IPS-18c (cell line): ENCODE measurements at regions not wholly inside any gene's neighbourhood (a gene's known extent, or its start where the extent isn't known, plus 50 kb on each side); places are given as distances from the start of the nearest gene placed in this dataset.
"Not testable (repeated sequence)": the region's sequence is repeated elsewhere in the genome, so short reads cannot be mapped to it uniquely, and the experiment has no call there.

Source experiments
- H3K4me3 ChIP-seq: 2 replicates; pipeline ENCODE4 v1.7.0; 2013; ENCODE audit warnings: low read depth, mild to moderate bottlenecking, low read length, moderate library complexity; ENCODE audit not compliant: insufficient read depth
- H3K9me3 ChIP-seq: one replicate; pipeline ENCODE4 v1.6.1; 2013; ENCODE audit warnings: mild to moderate bottlenecking, low read length, moderate library complexity; ENCODE audit not compliant: control insufficient read depth, insufficient read depth

GRCh38 chrX:76774912-76775311 is 347.4 kb downstream of the MAGEE1 start:
- not testable (repeated sequence) for H3K4me3 ChIP-seq, H3K9me3 ChIP-seq

- H3K9me3 ChIP-seq, result peaks cover 7% of the 10 kb centered on the region
These were observed 368.8 kb downstream of the MAGEE1 start for GRCh38 chrX:76796311-76796710.

GRCh38 chrX:76802708-76803107 is 375.2 kb downstream of the MAGEE1 start:
- H3K9me3 ChIP-seq, result peaks cover 5% of the 10 kb centered on the region
- no peak overlapping the region for H3K4me3 ChIP-seq

More at GRCh38 chrX:76796311-76796710, 368.8 kb downstream of the MAGEE1 start:
- no peak overlapping the region for H3K4me3 ChIP-seq

- no peaks in the 10 kb centered on the region for H3K9me3 ChIP-seq
These were observed 388.2 kb downstream of the MAGEE1 start for GRCh38 chrX:76815754-76816153.

GRCh38 chrX:76817279-76817678 is 389.8 kb downstream of the MAGEE1 start:
- not testable (repeated sequence) for H3K9me3 ChIP-seq, H3K4me3 ChIP-seq

More at GRCh38 chrX:76815754-76816153, 388.2 kb downstream of the MAGEE1 start:
- H3K4me3 ChIP-seq, result no peak overlapping the region

GRCh38 chrX:76821276-76821675 is 393.8 kb downstream of the MAGEE1 start:
- H3K4me3 ChIP-seq, result no peak overlapping the region
- H3K9me3 ChIP-seq, result peaks cover 4% of the 10 kb centered on the region

GRCh38 chrX:76827672-76828071 is 400.2 kb downstream of the MAGEE1 start:
- peaks cover 5% of the 10 kb centered on the region for H3K9me3 ChIP-seq
- no peak overlapping the region for H3K4me3 ChIP-seq

- H3K4me3 ChIP-seq, H3K9me3 ChIP-seq: not testable (repeated sequence)
These were observed 413.4 kb downstream of the MAGEE1 start for GRCh38 chrX:76840902-76841301.

GRCh38 chrX:76850851-76851250 is 423.3 kb downstream of the MAGEE1 start:
- Histone ChIP-seq H3K4me3 (no peak overlapping the region), H3K9me3 (peaks cover 9% of the 10 kb centered on the region)

GRCh38 chrX:76862509-76862908 is 435.0 kb downstream of the MAGEE1 start:
- Histone ChIP-seq H3K9me3 (peaks cover 7% of the 10 kb centered on the region), H3K4me3 (no peak overlapping the region)

- Histone ChIP-seq H3K4me3 (no peak overlapping the region), H3K9me3 (peaks cover 2% of the 10 kb centered on the region)
These were observed 466.4 kb downstream of the MAGEE1 start for GRCh38 chrX:76893930-76894329.

- Histone ChIP-seq H3K4me3 (no peak overlapping the region), H3K9me3 (peaks cover 5% of the 10 kb centered on the region)
These were observed 488.3 kb downstream of the MAGEE1 start for GRCh38 chrX:76915836-76916235.

- H3K9me3 ChIP-seq, result peaks cover 4% of the 10 kb centered on the region
These were observed 490.5 kb downstream of the MAGEE1 start for GRCh38 chrX:76918033-76918432.

GRCh38 chrX:76919761-76920160 is 492.3 kb downstream of the MAGEE1 start:
- Histone ChIP-seq H3K9me3 (peaks cover 2% of the 10 kb centered on the region), H3K4me3 (no peak overlapping the region)

More at GRCh38 chrX:76918033-76918432, 490.5 kb downstream of the MAGEE1 start:
- no peak overlapping the region for H3K4me3 ChIP-seq

- no peak overlapping the region for H3K4me3 ChIP-seq
- H3K9me3 ChIP-seq, result peaks cover 2% of the 10 kb centered on the region
These were observed 493.1 kb downstream of the MAGEE1 start for GRCh38 chrX:76920607-76921006.

GRCh38 chrX:76921176-76921575 is 493.7 kb downstream of the MAGEE1 start:
- peaks cover 2% of the 10 kb centered on the region for H3K9me3 ChIP-seq
- no peak overlapping the region for H3K4me3 ChIP-seq

GRCh38 chrX:76922100-76922499 is 494.6 kb downstream of the MAGEE1 start:
- Histone ChIP-seq H3K4me3 (no peak overlapping the region), H3K9me3 (peaks cover 2% of the 10 kb centered on the region)

GRCh38 chrX:76924616-76925015 is 497.1 kb downstream of the MAGEE1 start:
- not testable (repeated sequence) for H3K4me3 ChIP-seq, H3K9me3 ChIP-seq

GRCh38 chrX:76931518-76931917 is 504.0 kb downstream of the MAGEE1 start:
- Histone ChIP-seq H3K4me3 (no peak overlapping the region), H3K9me3 (peaks cover 4% of the 10 kb centered on the region)
